A673 (cell line): ENCODE measurements at regions not wholly inside any gene's neighbourhood (a gene's known extent, or its start where the extent isn't known, plus 50 kb on each side); places are given as distances from the start of the nearest gene placed in this dataset.

ENCODE experiments used
- BruUV-seq: library from RNA; stranded (reverse); fragments of 400-500 nt; replicated peaks from 2 replicates; lab custom pipeline; 2021; lab: Mats Ljungman, UMichigan
- CTCF ChIA-PET: fragments of 300-600 bp; sonication (Branson Sonifier 250); formaldehyde crosslinking; loops from one replicate; lab custom pipeline; 2022; ENCODE audit warnings: antibody characterized with exemption; lab: Charles Lee
- POLR2A ChIA-PET: fragments of 300-600 bp; sonication (Branson Sonifier 250); formaldehyde crosslinking; loops from one replicate; lab custom pipeline; 2022; ENCODE audit warnings: antibody characterized with exemption; ENCODE audit not compliant: low non-redundant PET; lab: Charles Lee
- DNase-seq: peaks from one replicate; pipeline ENCODE4 v3.0.0-alpha.2; 2015; ENCODE audit warnings: low spot score
- H3K27ac ChIP-seq: fragments of 200-600 bp; sonication (generic); 2 replicates; pipeline ENCODE4 v1.5.1; 2016; ENCODE audit warnings: mixed run types, low read depth, mild to moderate bottlenecking, mixed read lengths, antibody characterized with exemption, low read length; ENCODE audit not compliant: poor library complexity, severe bottlenecking
- H3K27me3 ChIP-seq: fragments of 200-600 bp; sonication (generic); replicated peaks from 2 replicates; pipeline ENCODE4 v1.6.1; 2017; ENCODE audit warnings: mixed run types, low read depth, mild to moderate bottlenecking, mixed read lengths, antibody characterized with exemption, low read length; ENCODE audit not compliant: insufficient read depth, poor library complexity
- H3K36me3 ChIP-seq: fragments of 200-600 bp; sonication (generic); 2 replicates; pipeline ENCODE4 v1.6.1; 2016; ENCODE audit warnings: mixed run types, mild to moderate bottlenecking, mixed read lengths, antibody characterized with exemption, low read length; ENCODE audit not compliant: insufficient read depth, poor library complexity, severe bottlenecking
- H3K4me1 ChIP-seq: fragments of 200-600 bp; sonication (generic); 2 replicates; pipeline ENCODE4 v1.6.1; 2017; ENCODE audit warnings: mixed run types, mild to moderate bottlenecking, mixed read lengths, antibody characterized with exemption, low read length; ENCODE audit not compliant: insufficient read depth, poor library complexity, severe bottlenecking
- H3K4me3 ChIP-seq: fragments of 200-600 bp; sonication (generic); 2 replicates; pipeline ENCODE4 v1.5.1; 2016; ENCODE audit warnings: low read depth, mixed run types, mild to moderate bottlenecking, mixed read lengths, low read length; ENCODE audit not compliant: poor library complexity, severe bottlenecking
- H3K9me3 ChIP-seq: fragments of 200-600 bp; sonication (generic); 2 replicates; pipeline ENCODE4 v1.6.1; 2016; ENCODE audit warnings: mixed run types, low read depth, mild to moderate bottlenecking, mixed read lengths, antibody characterized with exemption, low read length; ENCODE audit not compliant: poor library complexity, severe bottlenecking
- EZH2 ChIP-seq: fragments of 200-600 bp; sonication (generic); IDR thresholded peaks from 2 replicates; pipeline ENCODE4 v1.6.1; 2017; ENCODE audit warnings: borderline replicate concordance, low read depth, mild to moderate bottlenecking, mixed read lengths, antibody characterized with exemption, low read length; ENCODE audit not compliant: poor library complexity, severe bottlenecking
- intact Hi-C: fragments of 100-400 bp; cut with micrococcal nuclease; formaldehyde crosslinking; loops from one replicate; pipeline ENCODE4 v1.10.0; 2022; ENCODE audit not compliant: unreplicated experiment
- TF ChIP-seq, protein P1 (sequence below): fragments of 300-800, 200-600 bp; sonication (generic); conservative IDR thresholded peaks from 2 replicates; pipeline ENCODE4 v1.5.1; 2017; ENCODE audit warnings: low read depth, mild to moderate bottlenecking, antibody characterized with exemption, low read length, moderate library complexity, mixed read lengths

DNA sequence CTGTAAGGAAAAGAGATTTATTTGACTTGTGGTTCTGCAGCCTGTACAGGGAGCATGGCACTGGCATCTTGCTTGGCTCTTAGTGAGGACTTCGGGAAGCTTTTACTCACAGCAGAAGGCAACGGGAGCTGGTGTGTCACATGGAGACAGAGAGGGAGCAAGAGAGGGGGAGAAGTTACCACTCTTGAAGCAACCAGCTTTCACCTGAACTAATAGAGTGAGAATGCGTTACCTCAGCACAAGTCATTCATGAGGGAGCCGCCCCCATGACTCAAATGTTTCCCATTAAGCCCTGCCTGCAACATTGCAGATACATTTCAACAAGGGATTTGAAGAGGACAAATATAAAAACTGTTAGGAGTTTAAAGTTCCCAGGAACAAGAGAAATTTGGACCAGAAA lies 190.0 kb downstream of the CYRIA start:
- no peak for DNase-seq
- CTCF ChIA-PET = no interaction called here
- H3K36me3 ChIP-seq = no peaks in the 10 kb centered on the region
- no peaks in the 10 kb centered on the region for H3K9me3 ChIP-seq
- intact Hi-C loops = no loop called here
- peaks cover 23% of the 10 kb centered on the region for H3K27me3 ChIP-seq
- no peak overlapping the region for H3K27ac ChIP-seq
- no TSS peak for BruUV-seq
- H3K4me1 ChIP-seq = no peaks in the 10 kb centered on the region
- no peak overlapping the region for H3K4me3 ChIP-seq
- TF ChIP-seq, protein P1, sequence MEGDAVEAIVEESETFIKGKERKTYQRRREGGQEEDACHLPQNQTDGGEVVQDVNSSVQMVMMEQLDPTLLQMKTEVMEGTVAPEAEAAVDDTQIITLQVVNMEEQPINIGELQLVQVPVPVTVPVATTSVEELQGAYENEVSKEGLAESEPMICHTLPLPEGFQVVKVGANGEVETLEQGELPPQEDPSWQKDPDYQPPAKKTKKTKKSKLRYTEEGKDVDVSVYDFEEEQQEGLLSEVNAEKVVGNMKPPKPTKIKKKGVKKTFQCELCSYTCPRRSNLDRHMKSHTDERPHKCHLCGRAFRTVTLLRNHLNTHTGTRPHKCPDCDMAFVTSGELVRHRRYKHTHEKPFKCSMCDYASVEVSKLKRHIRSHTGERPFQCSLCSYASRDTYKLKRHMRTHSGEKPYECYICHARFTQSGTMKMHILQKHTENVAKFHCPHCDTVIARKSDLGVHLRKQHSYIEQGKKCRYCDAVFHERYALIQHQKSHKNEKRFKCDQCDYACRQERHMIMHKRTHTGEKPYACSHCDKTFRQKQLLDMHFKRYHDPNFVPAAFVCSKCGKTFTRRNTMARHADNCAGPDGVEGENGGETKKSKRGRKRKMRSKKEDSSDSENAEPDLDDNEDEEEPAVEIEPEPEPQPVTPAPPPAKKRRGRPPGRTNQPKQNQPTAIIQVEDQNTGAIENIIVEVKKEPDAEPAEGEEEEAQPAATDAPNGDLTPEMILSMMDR = no peak
- no peak for TF ChIP-seq EZH2
- POLR2A ChIA-PET = no interaction called here

DNA sequence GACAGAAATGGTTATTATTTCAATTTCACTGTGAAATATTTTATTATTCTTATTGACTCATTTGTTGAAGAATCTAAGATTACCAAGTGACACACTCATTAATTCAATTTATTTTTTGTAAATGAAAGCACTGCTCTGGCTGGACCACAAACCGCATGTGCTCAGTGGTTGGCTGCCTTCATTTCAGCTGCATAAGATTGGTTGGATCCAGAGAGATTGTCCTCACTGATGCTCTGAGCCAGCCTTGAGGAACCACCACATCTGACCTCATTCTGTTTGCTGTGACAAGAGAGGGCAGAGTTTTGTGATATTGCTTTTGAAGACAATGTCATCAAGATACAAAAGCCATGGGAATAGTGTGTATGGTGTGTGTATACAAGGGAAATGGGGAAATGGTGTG lies 192.1 kb downstream of the CYRIA start:
- no peaks in the 10 kb centered on the region for H3K36me3 ChIP-seq
- ChIA-PET POLR2A (no interaction called here), CTCF (no interaction called here)
- H3K4me1 ChIP-seq = no peaks in the 10 kb centered on the region
- intact Hi-C loops = no loop called here
- no peaks in the 10 kb centered on the region for H3K9me3 ChIP-seq
- H3K27ac ChIP-seq = no peak overlapping the region
- DNase-seq = no peak
- TF ChIP-seq, protein P1 = no peak
- TF ChIP-seq EZH2 = no peak
- no peak overlapping the region for H3K4me3 ChIP-seq
- peaks cover 12% of the 10 kb centered on the region for H3K27me3 ChIP-seq
- BruUV-seq = no TSS peak

DNA sequence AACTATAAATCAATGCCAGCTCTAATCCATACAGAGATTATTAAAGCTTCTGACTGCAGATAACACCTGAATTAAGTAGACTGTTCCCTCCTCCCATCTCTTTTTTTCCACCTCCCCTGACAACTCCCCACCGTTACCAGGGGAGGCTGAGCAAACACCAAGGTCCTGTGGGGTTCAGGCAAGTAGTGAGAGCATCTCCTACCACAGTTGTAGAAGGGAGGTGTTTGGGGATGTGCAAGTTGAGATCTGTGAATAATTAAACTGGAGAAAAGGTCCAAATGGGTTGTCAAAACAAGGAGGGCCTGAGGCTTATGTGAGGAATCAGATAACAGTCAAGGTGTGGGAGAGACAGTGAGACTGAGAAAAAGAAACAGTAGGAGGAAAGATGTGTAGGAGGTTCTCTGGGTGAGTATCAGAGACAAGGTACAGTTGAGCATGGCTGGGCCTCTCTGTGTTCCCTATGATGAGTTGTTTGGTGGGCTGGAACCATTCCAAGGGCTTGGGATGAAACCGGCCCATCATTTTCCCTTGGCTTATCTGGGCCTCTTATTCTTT lies 194.6 kb downstream of the CYRIA start:
- ChIA-PET POLR2A (no interaction called here), CTCF (no interaction called here)
- no peak for DNase-seq
- no peaks in the 10 kb centered on the region for H3K4me1 ChIP-seq
- H3K9me3 ChIP-seq = no peaks in the 10 kb centered on the region
- H3K4me3 ChIP-seq = no peak overlapping the region
- peaks cover 4% of the 10 kb centered on the region for H3K27me3 ChIP-seq
- no peak overlapping the region for H3K27ac ChIP-seq
- intact Hi-C loops = no loop called here
- no TSS peak for BruUV-seq
- H3K36me3 ChIP-seq = no peaks in the 10 kb centered on the region
- TF ChIP-seq, protein P1 = no peak
- TF ChIP-seq EZH2 = no peak
